ENCODE measurements at regions not wholly inside any gene's neighbourhood (a gene's known extent, or its start where the extent isn't known, plus 50 kb on each side); places are given as distances from the start of the nearest gene placed in this dataset.

DNA sequence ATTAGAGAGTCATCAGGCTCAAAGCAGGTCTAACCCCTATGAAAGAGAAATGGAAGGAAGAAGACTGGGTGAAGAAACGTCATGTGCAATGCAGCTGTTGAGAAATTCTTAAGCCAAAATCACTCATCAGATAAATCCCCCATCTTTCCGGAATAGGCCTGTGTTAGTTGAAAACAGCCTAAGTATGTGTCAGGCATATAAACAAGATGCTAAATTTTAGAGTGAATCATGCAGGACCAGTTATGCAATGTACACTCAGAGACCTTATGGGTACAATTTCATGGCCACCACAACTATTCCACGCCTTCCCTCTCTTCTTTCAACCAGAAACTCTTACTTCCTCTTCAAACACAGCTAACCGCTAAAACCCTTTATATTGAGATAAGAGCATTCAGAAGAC lies 717.7 kb upstream of the ATXN8OS start:
- Histone ChIP-seq H3K4me1 (no peaks in the 10 kb centered on the region), H3K36me3 (ENCODE audit: control insufficient read depth, insufficient read depth, low read length) (no peaks in the 10 kb centered on the region), H3K27me3 (replicated peaks; ENCODE audit: control insufficient read depth, insufficient read depth, low read length) (no peaks in the 10 kb centered on the region), H3K4me3 (ENCODE audit: low read depth, low read length) (no peak overlapping the region), H3K9me3 (no peaks in the 10 kb centered on the region)
- Mint-ChIP-seq H3K4me1 (ENCODE audit: low read depth, unreplicated experiment) (no peaks in the 10 kb centered on the region), H3K36me3 (ENCODE audit: insufficient read depth, unreplicated experiment) (no peaks in the 10 kb centered on the region), H3K9me3 (ENCODE audit: unreplicated experiment) (no peaks in the 10 kb centered on the region), H3K27ac (ENCODE audit: unreplicated experiment) (no peak overlapping the region), H3K27me3 (ENCODE audit: insufficient read depth, unreplicated experiment) (no peaks in the 10 kb centered on the region), H3K4me3 (ENCODE audit: unreplicated experiment) (no peak overlapping the region)
- POLR2A ChIA-PET, result no interaction called here
- CTCF ChIA-PET, result no interaction called here
- intact Hi-C loops (cut with micrococcal nuclease; ENCODE audit: unreplicated experiment), result no loop called here
- TF ChIP-seq, protein P1, sequence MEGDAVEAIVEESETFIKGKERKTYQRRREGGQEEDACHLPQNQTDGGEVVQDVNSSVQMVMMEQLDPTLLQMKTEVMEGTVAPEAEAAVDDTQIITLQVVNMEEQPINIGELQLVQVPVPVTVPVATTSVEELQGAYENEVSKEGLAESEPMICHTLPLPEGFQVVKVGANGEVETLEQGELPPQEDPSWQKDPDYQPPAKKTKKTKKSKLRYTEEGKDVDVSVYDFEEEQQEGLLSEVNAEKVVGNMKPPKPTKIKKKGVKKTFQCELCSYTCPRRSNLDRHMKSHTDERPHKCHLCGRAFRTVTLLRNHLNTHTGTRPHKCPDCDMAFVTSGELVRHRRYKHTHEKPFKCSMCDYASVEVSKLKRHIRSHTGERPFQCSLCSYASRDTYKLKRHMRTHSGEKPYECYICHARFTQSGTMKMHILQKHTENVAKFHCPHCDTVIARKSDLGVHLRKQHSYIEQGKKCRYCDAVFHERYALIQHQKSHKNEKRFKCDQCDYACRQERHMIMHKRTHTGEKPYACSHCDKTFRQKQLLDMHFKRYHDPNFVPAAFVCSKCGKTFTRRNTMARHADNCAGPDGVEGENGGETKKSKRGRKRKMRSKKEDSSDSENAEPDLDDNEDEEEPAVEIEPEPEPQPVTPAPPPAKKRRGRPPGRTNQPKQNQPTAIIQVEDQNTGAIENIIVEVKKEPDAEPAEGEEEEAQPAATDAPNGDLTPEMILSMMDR (IDR thresholded peaks at IDR 0.05; ENCODE audit: insufficient read depth in 1 of 2, low read depth in 1 of 2, low read length in 1 of 2, severe bottlenecking in 1 of 2, unreplicated experiment in 1 of 2), result no peak
- BruUV-seq (replicated peaks), result no TSS peak
- DNase-seq, result no peak

DNA sequence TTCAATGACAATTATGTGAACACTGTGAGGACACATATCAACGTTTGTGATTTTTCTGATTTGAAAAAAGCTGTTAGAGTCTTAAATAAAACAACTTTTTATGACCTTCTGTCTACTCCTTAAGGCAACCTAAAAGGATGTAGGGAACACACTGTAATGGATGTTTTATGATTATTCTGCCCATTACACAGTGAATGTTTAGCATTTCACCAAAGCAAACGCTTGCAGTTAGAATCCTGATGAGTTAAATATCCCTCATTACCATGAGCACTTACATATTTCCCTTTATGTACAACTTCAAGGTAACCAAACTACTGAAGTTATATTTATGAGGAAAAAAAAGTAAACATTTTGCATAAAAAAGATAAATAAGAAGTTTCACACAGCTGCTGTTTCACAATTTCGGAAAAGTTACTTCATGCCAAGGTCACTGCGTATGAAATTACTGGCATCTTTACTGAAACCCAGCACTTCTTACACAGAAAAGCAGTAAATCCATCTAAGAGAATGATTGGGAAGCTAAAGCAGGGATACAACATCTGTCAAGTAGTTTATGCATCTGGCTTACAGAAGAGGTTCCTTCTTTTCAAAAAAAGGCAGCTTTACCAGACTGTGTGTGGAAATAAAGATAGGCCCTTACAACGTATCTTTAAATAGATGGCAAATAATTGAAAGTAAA lies 733.7 kb upstream of the ATXN8OS start:
- H3K4me1 Mint-ChIP-seq (ENCODE audit: low read depth, unreplicated experiment), result no peaks in the 10 kb centered on the region
- TF ChIP-seq, protein P1 (IDR thresholded peaks at IDR 0.05; ENCODE audit: insufficient read depth in 1 of 2, low read depth in 1 of 2, low read length in 1 of 2, severe bottlenecking in 1 of 2, unreplicated experiment in 1 of 2), result no peak
- H3K36me3 ChIP-seq (ENCODE audit: control insufficient read depth, insufficient read depth, low read length), result no peaks in the 10 kb centered on the region
- DNase-seq, result no peak
- CTCF ChIA-PET, result no interaction called here
- no peaks in the 10 kb centered on the region for H3K9me3 ChIP-seq
- intact Hi-C loops (cut with micrococcal nuclease; ENCODE audit: unreplicated experiment), result no loop called here
- H3K27me3 Mint-ChIP-seq (ENCODE audit: insufficient read depth, unreplicated experiment), result no peaks in the 10 kb centered on the region
- no peak overlapping the region for H3K4me3 Mint-ChIP-seq (ENCODE audit: unreplicated experiment)
- H3K36me3 Mint-ChIP-seq (ENCODE audit: insufficient read depth, unreplicated experiment), result no peaks in the 10 kb centered on the region
- H3K27ac Mint-ChIP-seq (ENCODE audit: unreplicated experiment), result no peak overlapping the region
- POLR2A ChIA-PET, result no interaction called here
- H3K9me3 Mint-ChIP-seq (ENCODE audit: unreplicated experiment), result no peaks in the 10 kb centered on the region
- no peaks in the 10 kb centered on the region for H3K27me3 ChIP-seq (replicated peaks; ENCODE audit: control insufficient read depth, insufficient read depth, low read length)
- no peaks in the 10 kb centered on the region for H3K4me1 ChIP-seq
- no peak overlapping the region for H3K4me3 ChIP-seq (ENCODE audit: low read depth, low read length)
- no TSS peak for BruUV-seq (replicated peaks)

- peaks cover 4% of the 10 kb centered on the region for H3K27me3 Mint-ChIP-seq (ENCODE audit: insufficient read depth, unreplicated experiment)
- intact Hi-C loops (cut with micrococcal nuclease; ENCODE audit: unreplicated experiment), result no loop called here
- TF ChIP-seq, protein P1 (IDR thresholded peaks at IDR 0.05; ENCODE audit: insufficient read depth in 1 of 2, low read depth in 1 of 2, low read length in 1 of 2, severe bottlenecking in 1 of 2, unreplicated experiment in 1 of 2), result no peak
- H3K36me3 Mint-ChIP-seq (ENCODE audit: insufficient read depth, unreplicated experiment), result no peaks in the 10 kb centered on the region
- Histone ChIP-seq H3K9me3 (no peaks in the 10 kb centered on the region), H3K4me3 (ENCODE audit: low read depth, low read length) (no peak overlapping the region), H3K36me3 (ENCODE audit: control insufficient read depth, insufficient read depth, low read length) (no peaks in the 10 kb centered on the region), H3K27me3 (replicated peaks; ENCODE audit: control insufficient read depth, insufficient read depth, low read length) (no peaks in the 10 kb centered on the region), H3K4me1 (no peaks in the 10 kb centered on the region)
- no TSS peak for BruUV-seq (replicated peaks)
- ChIA-PET CTCF (no interaction called here), POLR2A (no interaction called here)
- no peak overlapping the region for H3K4me3 Mint-ChIP-seq (ENCODE audit: unreplicated experiment)
- no peak overlapping the region for H3K27ac Mint-ChIP-seq (ENCODE audit: unreplicated experiment)
- no peaks in the 10 kb centered on the region for H3K4me1 Mint-ChIP-seq (ENCODE audit: low read depth, unreplicated experiment)
- H3K9me3 Mint-ChIP-seq (ENCODE audit: unreplicated experiment), result no peaks in the 10 kb centered on the region
- DNase-seq, result no peak
These were observed 744.3 kb upstream of the ATXN8OS start for GRCh38 chr13:69363360-69363759.

Data from Caco-2 (cell line).